GM21528 (cell line): ENCODE measurements at regions not wholly inside any gene's neighbourhood (a gene's known extent, or its start where the extent isn't known, plus 50 kb on each side); places are given as distances from the start of the nearest gene placed in this dataset.
"Not testable (repeated sequence)": the region's sequence is repeated elsewhere in the genome, so short reads cannot be mapped to it uniquely, and the experiment has no call there.

ENCODE experiments used
- ATAC-seq: cut with Tn5 transposase; IDR thresholded peaks from one replicate; pipeline ENCODE4 v1.9.1; 2021; ENCODE audit warnings: mild to moderate bottlenecking, moderate library complexity; ENCODE audit not compliant: unreplicated experiment, low FRiP score

DNA sequence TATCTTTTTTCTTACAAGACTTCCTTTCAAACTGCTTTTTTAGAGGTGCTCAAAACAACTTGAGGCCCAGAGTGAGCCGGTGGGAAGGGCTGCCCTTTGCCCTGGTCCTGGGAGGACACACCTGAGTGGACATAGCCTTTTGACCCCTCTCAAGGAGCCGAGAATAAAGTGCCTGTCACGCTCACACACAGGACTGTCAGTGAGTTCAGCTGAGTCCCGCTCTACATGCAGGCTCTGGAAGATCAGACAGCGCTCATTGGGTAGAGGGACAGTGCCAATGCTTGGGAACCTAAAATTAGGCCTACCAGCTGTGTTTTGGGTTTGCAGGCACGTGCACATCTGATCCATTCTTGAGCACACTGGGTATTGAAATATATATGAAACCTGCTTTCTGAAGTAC is 387.8 kb downstream of the CD83 start:
- no peak for ATAC-seq

DNA sequence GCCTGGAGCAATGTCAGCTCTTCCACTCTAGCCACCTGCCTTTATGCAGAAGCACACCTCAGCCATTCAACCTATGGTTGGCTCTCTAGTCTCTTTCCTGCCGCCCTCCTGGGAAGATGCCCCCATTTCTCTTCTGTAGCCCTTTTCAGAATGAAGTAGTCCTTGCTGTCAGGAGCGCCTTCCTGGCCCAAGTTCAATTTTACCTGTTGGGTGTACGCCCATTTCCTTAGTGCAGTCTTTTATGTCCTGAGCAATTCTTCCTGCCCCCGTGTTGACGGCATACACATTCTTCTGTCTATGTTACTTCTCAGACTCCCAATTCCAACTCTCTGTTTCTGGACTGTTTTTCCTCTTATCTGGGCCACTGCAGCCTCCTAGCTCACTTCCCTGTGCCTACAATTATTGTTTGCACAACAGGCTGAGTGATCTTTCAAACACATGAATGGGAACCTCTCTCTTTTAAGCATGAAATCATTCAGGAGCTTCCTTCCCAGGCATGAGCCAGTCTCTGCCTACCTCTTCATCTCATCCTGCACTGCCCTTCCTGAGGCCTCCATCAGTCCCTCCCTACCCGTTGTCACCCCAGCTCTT is 389.2 kb downstream of the CD83 start:
- no peak for ATAC-seq

DNA sequence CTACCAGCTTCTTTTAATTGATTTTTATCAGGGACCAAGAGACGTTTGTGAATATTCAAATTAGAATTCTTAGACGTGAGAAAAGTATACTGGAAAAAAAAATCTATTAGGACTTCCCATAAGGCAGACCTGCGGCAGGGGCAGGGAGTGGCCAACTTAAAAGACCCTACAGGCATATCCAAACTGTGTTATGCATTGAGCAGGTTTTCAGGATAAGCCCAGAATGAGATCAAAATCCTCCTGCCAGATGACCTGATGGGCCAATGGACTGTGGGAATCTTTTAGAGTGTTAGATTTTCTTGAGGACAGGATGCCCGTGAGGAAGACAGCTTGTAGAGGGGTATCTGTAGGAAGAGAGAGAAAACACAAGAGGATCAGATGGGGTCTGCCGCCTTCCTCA is 391.5 kb downstream of the CD83 start:
- ATAC-seq = no peak

DNA sequence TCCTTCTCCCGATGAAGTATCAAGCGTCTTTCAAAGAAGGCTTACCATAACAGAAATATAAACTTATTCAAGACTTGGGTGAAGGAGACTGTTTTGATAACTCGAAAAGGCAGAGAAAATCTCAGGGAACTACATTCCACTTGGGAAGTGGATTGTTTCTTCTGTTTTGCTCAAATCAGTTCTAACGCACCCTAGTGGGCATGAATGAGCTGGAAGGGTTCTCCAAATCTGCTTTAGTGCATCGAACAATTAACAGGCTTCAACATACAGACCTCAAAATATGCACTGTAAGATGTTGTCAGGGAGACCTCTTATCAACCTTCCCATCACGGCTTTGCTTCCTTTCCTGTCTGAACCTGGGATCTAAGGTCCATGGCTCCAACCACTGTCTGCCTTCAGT is 392.5 kb downstream of the CD83 start:
- no peak for ATAC-seq

DNA sequence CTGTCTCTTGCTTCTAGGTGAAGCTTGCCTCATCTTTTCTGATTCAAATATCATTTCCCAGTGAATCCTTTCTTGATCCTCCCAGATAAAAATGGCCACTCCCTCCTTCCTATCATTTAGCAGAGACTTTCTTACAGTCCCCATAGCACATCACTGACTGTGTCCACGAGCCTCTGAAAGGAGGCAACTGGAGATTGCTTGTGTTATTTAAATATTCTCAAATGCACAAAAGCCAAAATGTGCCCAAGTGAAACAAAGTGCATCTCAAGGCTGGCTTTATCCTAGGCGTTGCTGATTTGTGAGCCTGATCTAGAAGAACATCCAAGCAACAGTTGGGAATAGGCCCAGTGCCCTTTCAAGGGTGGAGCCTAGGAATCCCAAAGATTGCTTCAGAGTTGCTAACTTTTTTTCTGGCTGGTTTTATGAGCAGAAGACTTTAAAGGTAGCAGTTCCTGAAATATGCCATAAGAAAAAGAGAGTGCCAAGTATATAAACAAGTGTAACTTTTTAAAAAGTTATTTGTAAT is 393.6 kb downstream of the CD83 start:
- no peak for ATAC-seq

DNA sequence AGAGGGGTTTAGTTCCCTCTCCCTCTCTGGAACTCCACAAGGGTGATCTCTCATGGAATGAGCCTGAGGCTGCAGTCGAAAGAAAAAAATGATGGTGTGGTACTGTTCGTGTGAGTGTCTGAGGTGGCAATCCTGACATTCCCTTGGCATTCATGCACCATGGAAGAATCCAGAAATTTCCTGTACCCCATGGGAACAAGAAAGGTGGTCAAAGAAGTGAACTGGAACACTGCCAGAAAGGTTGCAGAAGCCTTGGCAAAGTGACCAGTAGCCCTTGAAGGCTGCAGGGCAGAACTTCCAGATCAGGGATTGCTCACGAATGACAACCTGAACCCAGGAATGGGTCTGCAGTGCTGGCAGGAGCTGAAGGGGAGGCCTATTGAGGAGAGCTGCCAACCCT is 394.7 kb downstream of the CD83 start:
- ATAC-seq = no peak

DNA sequence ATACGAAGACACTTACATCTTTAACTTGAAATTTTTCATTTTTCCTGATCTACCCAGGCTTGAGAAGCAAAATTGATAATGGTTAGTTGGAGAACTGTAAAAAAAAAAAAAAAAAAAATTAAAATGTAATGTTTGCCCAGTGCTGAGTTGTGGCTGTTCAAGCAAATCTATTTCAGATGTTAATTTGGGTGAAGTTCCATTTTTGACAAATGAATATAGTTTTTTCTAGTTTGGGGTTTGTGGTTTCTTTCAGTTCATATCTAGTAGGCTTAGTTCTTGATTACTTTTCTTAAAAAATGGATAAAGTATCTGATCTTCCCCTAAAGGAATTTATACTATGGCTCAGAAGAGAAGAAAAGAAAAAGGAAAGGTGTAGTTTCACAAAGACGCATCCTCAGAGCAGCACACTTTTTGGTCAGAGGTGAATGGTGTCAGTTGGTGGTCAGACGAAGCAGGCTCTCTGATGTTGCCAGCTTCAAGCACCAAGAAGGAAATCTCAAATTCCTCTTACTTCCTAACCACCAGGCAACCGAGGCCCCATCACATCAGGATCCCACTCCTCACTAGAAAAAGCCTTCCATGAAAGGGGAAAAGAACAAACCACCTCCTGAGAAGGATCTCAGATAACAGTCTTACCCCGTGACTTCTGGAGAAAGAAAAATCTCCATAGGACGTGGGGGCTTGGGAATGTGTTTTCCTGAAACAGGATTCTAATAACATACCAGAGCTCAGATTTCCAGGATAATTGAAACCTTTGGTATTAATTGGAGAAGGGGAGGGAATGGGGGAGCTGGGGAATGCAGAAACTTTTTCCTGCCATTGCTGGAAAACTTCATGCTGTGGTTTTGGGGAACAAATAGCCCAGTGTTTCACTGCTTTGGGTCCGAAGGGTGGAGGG is 396.2 kb downstream of the CD83 start:
- no peak for ATAC-seq

DNA sequence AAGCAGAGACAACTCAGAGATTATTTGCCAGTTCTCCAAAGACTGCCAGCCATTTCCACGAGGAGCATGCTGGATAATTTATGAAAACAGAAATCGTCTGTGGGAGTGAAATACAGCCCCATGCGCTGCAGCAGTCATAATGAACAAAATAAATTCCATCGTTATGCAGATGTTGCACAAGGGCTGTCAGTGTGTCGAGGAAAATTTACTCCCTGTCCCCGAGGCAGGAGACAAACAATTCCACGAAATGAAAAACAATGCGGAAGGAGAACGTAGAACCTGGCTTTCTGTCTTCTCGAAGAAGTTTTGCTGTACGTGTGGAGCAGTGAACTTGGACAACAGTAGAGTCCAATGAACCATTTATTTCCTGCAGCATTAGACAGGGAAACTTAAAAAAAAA is 399.4 kb downstream of the CD83 start:
- no peak for ATAC-seq

DNA sequence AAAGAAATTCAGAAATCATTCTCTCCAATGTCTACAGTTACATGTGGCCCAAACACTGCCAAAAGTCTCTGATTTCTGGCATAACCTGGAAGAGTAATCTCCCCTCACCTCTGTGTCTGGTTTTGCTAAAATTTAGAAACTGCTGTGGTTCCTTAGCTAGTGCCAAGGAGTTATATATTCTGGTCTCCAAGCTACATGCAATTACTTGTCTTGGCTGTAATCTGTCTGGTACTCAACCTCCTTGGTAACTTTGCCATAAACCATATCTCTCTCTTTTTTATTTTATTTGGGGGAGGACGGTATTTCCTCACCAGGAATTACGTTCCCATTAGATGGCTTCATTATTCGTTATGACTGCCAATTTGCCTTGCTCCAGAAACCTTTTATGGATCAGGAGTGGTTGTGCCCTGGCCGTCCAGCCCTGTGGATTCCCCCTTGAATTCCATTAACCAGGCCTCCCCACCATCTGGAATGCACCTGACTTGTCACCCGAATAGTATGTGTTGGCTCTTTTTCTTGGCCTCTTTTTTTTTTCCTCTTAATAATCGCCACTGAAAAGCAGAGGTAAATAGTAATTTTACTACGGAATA is 400.0 kb downstream of the CD83 start:
- no peak for ATAC-seq

DNA sequence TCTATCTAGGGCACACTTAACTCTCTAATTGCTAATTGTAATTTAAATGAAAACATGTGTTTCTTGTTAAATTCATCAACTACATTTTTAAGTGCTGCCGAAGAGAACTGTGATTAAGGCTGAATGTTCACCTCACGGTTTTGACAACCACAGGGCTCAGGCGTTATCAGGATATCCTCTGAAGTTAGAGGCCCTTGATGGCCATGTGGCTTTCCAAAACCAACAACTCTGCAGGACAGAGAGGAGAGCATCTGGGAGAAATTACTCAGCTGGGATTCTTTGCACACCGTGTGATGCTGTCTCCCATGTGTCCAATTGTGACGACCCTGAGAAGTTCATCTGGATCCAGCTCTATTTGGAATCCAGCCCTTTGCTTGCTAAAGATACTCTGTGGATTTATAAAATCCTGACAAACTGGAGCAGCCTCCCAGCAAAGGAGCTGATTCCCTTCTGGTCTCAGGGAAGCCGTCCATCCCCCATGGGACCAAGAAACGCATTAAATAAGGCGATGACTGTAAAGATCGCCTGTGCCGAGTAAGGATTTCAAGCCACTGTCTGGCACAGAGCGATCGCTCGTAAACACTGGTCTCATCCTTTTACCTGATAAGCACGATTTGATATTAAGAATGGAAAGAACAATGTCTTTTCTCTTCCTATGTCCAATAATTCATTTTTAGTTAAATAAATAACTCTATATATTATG is 401.1 kb downstream of the CD83 start:
- no peak for ATAC-seq

DNA sequence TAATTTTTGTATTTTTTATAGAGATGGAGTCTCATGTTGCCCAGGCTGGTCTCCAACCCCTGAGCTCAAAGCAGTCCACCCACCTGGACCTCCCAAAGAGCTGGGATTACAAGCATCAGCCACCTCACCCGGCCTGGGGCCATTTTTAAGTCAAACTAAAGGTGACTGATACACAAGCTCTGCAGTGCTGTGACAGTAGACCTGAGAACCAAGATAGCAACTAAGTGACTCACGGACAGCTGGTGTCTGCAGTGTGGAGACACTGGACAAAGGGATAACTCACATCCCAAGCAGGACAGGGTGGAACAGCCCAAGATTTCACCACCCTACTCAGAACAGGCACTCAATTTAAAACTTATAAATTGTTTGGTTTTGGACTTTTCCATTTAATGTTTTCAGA is 402.5 kb downstream of the CD83 start:
- ATAC-seq = no peak

DNA sequence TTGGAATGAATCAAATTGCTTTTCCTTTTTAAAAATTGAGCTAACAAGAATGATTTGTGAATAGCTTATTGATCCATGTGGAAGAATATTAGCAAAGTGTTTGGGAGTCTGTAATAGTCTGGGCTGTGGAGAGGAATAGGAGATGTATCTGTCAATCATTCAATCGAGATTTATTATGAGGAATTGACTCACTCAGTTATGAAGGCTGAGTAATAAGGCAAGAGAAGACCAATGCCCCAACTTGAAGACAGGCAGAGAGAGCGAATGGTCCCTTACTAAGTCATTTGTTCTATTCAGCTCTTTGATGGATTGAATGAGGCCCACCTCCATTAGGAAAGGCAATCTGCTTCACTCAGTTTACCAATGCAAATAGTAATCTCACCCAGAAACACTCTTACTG is 403.0 kb downstream of the CD83 start:
- no peak for ATAC-seq

DNA sequence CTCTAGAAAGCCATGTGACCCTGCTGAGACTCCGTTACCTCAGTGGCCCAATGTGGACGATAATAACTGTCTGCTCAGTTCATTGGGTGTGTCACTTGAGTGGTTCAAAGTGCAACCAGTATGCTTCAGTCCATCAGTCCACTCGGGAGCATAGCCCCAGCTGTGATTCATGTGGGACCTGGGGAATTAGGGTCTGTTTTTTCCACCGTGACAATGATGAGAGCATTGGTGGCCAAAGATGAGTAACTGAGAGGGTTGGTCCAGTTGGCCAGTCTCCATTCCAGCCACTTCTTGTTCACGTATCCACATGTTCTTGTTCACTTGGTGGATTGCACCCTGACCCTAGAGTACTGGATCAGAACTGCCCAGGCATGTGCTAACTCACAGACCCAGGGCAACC is 403.6 kb downstream of the CD83 start:
- no peak for ATAC-seq

DNA sequence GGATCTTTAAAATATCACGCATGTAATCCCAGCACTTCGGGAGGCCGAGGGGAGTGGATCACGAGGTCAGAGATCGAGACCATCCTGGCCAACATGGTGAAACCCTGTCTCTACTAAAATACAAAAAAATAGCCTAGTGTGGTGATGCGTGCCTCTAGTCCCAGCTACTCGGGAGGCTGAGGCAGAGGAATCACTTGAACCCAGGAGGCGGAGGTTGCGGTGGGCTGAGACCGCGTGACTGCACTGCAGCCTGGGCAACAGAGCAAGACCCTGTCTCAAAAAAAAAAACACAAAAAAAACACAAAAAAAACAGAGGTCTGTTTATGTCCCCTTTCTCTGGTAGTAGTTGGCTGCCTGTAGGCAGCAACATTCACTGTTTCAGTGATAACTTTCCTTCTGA is 404.3 kb downstream of the CD83 start:
- ATAC-seq = not testable (repeated sequence)

DNA sequence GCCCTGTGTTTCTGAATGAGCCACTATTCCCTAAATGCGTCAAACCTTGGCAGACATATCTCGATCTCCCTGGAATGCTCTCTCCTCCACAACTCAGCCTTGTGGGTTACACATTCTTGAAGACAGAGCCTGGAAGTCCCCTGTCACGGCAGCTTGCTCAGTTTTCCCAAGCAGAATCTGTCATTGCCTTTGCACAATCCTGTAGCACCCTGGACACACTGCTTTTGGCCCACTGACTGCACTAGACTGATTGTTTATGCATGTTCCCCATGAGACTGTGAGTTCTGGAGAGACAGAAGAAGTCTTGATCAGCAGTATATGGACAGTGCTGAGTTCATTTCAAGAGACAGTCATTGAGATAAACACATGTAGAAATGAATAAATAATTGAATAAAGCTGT is 406.7 kb downstream of the CD83 start:
- ATAC-seq = no peak

DNA sequence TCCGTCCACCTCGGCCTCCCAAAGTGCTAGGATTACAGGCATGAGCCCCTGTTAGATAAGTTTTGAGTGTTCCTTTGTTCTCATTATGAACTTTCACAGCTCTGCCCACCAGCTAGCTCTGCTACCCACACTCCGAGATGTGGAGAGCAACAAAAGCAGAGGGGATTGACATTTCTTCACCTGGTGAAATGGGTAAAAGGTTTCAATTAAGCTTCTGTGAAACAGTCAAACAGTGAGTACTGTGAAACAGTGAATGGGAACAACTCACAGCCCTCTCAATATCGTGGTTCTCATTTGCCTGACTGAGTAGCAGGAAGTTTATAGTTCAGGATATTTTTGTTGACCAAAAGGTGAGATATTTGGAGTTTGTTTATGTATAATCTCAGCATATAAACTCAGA is 412.8 kb downstream of the CD83 start:
- ATAC-seq = no peak

DNA sequence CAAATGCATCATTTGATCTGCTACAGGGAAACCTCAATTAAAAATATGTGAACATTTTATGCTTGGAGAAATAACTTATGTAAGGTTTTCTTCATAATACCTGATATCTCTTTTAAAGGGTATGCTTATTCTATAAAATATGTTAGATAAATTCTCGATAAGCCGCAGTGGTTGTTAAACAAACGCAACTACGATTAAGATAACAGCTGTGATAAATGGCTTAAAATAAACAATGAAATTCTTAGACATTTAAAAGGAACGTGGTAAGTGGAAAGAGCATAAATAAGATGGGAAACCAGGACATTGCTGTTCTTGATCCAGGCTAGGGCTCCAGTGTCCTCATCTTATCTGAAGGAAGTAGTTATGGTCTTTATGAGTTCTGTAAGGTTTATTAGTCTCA is 415.9 kb downstream of the CD83 start:
- no peak for ATAC-seq

DNA sequence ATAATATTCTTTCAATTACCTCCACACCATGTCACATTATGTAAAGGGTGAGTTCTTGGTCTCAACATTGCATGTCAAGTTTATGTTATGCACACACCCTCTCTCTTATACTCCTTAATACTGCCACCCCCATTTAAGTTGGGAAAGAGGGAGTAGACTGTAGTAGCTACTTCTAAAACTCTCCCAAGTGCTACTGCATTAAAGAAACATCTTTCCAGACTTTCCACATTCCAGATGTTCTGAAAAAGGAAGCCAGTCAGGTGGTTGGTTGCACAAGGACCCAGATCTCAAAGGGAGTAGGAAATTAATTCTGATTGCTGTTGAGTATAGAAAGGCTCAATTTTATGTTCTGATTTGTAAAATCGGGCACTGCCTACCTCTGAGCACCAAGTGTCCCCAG is 419.5 kb downstream of the CD83 start:
- no peak for ATAC-seq

DNA sequence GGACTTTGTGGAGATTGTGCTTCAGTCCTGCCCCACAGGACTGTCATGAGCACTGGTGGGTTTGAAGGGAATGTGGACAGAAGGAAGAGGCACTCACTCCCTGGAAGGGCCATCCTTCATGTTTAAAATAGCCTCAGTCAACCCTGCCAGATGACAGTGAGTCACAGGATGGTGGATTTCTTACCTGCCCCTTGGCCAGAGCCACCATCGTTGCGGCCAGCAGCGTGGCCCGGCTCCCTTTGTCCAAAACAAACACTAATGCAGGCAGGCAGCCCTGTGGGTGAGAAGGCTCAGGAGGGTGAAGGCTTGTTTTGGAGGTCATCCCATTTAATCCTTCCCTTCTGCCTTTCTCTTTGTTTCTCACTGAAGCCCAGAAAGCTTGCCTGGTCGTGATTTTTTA is 422.7 kb downstream of the CD83 start:
- ATAC-seq = no peak

DNA sequence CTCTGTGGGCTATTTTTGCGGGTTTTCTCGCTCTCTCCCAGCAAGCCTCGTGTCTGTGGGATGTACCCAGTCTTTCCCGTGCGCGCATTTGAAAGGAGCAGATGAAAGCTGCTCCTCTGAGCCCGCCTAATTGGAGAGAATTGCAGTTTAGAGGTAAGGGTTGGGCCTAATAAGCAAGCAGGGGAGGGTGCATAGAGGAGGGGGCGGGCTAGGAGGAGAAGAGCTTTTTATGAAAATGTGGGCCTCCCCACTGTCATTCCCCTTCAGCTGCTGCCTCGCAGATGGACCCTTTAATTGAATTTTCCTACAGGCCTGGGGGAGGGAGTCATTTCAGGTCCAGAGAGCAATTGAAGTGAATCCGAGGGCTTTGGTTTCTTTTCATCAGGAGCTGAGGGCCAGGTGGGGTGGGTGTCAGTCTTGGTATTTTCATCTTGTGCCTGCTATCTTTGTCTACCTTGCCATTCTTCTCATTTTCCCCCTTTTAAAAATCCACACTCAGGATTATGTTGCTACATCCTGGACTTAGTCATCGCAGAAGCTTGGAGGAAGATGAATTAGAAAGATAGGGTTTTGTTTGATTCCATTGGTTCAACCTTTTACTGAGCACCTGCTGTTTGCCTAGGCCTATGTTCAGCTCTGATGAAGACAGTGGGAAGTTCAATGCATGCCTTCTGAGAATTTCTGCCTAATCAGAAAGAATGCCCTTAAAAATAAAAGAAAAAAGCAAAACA is 423.4 kb downstream of the CD83 start:
- ATAC-seq = no peak
